8988T (cell line): ENCODE measurements at regions not wholly inside any gene's neighbourhood (a gene's known extent, or its start where the extent isn't known, plus 50 kb on each side); places are given as distances from the start of the nearest gene placed in this dataset.

Source experiments
- DNase-seq: peaks from one replicate; pipeline ENCODE4 v3.0.0; 2011

DNA sequence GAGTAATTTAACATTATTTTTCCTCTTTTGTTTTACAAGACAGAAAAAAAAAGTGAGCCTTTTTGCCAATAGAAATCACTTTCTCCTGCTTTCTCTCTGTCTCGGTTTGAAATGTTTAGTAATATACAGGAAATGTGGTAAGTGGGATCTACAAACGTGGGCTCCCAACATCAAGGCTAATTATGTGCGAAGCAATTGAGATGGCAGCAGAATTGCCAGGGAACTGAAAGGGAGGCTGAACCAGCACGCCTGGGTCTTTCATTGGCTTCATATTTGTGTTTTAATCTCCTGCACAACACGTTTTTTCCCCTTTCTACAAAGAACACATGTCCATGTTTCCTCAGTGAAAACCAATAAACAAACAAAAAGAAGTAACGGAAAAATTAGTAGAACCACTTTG lies 743.9 kb upstream of the SOX9 start:
- DNase-seq, result no peak

DNA sequence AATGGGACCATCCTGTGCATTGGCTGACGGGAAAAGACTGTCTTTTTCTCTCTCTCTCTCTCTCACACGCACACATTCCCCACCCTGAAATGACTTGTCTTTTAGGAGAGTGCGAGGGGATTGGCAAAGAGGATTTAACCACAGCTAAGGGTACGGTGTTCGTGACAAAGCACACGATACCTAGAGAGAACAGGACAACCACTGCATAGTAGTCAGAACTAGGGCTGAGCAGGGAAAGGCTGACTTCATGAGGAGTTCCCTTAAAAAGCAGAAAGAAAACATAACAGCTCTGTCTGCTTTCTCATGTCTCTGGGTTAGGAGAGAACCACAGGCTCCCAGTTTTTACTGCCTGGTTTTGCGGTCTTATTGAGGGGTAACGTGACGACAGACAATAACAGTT lies 742.8 kb upstream of the SOX9 start:
- DNase-seq, result no peak

DNA sequence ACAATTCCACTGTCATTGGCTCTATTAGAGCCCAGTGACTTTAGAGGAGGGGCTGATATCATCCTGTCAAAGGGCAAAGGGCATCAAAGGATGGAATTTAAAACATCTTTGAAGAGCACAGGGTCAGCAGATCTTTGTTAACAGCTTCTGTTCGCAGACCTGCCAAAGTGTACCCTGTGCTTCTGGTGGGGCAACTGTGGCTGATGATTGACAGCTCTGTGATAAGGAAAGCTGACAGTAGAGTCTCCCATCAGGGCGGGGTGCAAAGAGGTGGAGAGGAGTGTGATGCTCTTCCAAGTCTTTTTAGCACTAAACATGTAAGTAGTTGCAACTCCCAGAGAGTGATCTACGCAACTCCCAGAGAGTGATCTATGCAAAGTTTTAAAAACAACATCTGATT lies 742.1 kb upstream of the SOX9 start:
- DNase-seq, result no peak

- no peak for DNase-seq
These were observed 741.3 kb upstream of the SOX9 start for GRCh38 chr17:71379512-71379911.

DNA sequence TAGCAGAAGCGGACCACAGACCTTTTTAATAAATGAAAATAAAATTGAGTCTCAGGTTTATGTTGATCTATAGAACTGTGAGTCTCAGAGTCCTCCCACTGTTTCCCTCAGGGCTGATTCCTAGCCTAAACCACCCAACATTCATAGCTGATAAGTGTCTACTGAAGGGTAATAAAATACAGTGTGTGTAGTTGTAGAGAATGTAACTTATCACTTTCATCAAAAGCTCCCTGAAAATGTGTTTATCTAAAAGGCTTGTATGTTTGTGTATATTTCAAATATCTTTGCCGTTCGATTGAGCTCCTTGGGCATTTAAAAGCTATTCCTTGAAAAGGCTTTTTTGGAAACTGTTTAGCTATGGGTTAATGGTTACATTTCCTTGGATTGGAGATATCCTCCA lies 740.3 kb upstream of the SOX9 start:
- no peak for DNase-seq

GRCh38 chr17:71380936-71381335 lies 739.9 kb upstream of the SOX9 start:
- no peak for DNase-seq

DNA sequence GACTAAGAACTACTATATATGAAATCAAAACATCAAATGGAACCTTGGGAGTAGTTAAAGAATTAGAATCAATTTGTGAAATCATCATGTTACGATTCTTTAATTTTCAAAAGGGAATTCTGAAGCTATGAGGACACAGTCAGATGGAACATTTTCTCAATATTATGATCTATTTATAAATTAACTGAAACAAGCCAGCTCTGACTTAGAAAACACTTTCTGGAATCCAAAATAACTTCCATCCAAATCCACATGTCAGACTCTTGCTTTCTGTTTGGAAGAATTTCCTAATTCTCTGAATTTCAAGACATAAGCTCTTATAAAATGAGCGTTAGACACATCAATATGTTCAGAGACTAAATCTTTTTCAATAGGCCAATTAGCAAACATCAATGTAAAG lies 737.7 kb upstream of the SOX9 start:
- DNase-seq, result no peak

- no peak for DNase-seq
These were observed 733.4 kb upstream of the SOX9 start for GRCh38 chr17:71387456-71387855.

- no peak for DNase-seq
These were observed 727.9 kb upstream of the SOX9 start for GRCh38 chr17:71392715-71393567.

- DNase-seq, result no peak
These were observed 724.9 kb upstream of the SOX9 start for GRCh38 chr17:71395901-71396300.

DNA sequence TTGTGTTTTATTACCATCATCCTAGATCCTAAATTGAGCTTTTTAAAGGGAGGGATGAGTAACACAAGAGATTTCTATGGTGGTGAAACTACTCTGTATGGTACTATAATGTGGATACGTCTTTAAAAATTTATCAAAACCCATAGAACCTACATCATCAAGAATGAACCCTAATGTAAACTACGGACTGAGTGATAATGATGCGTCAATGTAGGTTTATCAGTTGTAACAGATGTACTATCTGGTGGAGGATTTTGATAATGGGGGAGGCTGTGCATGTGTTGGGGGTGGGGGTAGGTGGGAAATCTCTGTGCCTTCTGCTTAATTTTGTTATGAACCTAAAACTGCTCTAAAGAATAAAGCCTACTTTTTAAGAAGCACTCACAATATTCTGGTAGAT lies 724.1 kb upstream of the SOX9 start:
- DNase-seq, result no peak

- no peak for DNase-seq
These were observed 722.8 kb upstream of the SOX9 start for GRCh38 chr17:71398025-71398424.

- DNase-seq, result no peak
These were observed 722.0 kb upstream of the SOX9 start for GRCh38 chr17:71398800-71399219.

- DNase-seq, result no peak
These were observed 721.6 kb upstream of the SOX9 start for GRCh38 chr17:71399221-71399620.

GRCh38 chr17:71399649-71400048 lies 721.2 kb upstream of the SOX9 start:
- DNase-seq, result no peak

DNA sequence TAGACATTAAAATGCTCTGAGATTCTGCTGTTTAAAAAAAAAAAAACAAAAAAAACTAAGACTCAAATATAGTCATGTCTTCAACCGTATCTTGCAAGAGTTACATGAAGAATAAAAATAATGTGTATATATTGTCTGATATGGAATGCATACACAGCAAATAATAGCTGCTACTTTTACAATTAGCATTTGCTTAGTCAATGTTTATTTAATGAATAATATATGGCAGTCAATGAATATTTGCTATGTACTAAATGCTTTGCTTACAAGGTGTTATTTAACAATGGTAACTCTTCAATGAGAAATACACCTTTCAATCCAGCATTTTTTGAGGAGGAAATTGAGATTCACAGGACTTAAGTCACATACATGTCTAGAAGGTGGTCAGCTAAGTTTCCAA lies 718.8 kb upstream of the SOX9 start:
- no peak for DNase-seq

- no peak for DNase-seq
These were observed 718.1 kb upstream of the SOX9 start for GRCh38 chr17:71402661-71403141.

DNA sequence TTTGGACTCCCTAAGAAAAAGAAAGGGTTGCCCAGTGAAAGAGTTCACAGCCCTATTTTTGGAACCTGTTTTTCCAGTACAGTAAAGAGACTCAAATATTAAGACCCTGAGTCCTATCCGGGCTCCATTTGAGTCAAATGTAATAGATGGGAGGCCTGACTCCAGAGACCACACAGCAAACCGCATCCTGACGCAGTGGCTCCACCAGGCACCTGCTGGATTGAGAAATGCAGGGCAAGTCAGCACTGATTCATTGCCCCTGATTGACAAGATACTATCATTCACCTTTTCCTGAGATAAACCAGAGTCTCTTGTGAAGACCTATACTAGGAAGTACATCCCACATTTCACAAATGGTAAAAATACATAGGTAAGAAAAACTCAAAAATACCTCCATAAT lies 715.7 kb upstream of the SOX9 start:
- no peak for DNase-seq

DNA sequence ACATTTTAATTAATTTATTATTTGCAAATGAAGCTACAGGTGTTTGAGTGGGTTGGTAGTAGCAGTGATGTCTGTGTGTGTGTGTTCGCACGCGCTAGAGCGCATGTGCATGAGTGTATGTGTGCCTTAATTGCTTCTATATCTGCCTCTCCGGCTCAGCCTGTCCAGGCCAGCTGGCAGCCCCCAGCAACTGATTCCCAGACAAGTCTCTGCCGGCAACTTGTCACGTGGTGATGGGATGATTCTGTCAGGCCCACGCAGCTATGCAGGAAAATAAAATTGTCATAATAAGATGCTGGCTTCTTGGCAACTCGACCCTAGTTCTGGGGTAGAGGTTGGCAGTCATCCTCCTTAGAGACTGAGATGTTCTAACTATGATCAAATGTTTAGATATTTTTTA lies 712.8 kb upstream of the SOX9 start:
- no peak for DNase-seq

DNA sequence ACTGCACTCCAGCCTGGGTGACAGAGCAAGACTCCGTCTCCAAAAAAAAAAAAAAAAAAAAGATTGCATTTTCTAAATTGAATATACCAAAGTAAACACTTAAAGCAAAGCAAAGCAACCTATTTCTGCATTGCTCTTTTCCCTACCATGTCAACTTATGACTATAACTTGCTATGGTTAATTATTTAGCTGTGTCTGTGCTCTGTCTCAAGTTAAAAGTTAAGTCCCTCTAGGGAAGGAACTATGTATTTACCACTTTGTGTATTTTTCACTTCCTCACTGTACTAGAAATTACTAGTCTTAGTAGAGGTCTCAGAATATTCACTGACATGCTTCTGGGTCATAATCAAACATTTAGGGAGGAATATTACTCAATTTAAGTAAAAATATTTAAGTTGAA lies 711.7 kb upstream of the SOX9 start:
- no peak for DNase-seq

- DNase-seq, result no peak
These were observed 711.1 kb upstream of the SOX9 start for GRCh38 chr17:71409712-71410111.

- DNase-seq, result no peak
These were observed 708.0 kb upstream of the SOX9 start for GRCh38 chr17:71412803-71413202.

GRCh38 chr17:71413935-71414334 lies 706.9 kb upstream of the SOX9 start:
- no peak for DNase-seq

- DNase-seq, result no peak
These were observed 703.7 kb upstream of the SOX9 start for GRCh38 chr17:71417142-71417541.

- no peak for DNase-seq
These were observed 697.9 kb upstream of the SOX9 start for GRCh38 chr17:71422968-71423367.
